ENCODE measurements at regions not wholly inside any gene's neighbourhood (a gene's known extent, or its start where the extent isn't known, plus 50 kb on each side); places are given as distances from the start of the nearest gene placed in this dataset.

DNA sequence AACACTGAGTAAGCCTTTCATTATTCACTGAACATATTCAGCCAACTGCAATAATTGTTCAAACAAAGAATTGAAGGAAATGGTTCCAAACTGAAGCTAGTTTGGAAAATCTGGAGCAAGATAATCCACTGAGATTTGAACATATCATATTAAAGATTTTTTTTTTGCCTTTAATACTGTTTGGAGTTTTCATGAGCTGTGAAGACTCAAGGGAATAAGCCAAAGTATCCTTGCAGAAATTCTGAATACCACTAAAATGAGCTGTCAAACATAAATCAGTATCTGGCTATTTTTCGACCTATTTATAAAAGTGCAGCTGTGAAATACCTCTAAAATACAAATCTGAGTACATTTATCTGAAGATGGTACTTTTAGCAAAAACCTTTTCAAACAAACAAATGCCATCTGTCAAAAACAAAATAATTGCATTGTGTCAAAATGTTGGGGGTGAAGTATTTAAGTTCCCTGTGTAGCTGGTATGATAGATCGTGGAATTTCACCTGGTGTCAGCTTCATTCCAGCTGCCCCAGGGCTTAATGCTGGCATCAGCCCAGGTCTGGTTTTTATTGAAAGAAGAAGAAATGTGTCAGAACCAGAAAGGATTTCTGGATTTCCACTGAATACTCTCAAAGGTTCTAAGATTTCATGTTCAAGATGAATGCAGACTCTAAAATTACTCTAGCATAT lies 149.0 kb upstream of the GRAMD2B start:
- no peak for DNase-seq
- intact Hi-C loops (cut with DNase I, micrococcal nuclease): no loop called here
- ATAC-seq: no peak

DNA sequence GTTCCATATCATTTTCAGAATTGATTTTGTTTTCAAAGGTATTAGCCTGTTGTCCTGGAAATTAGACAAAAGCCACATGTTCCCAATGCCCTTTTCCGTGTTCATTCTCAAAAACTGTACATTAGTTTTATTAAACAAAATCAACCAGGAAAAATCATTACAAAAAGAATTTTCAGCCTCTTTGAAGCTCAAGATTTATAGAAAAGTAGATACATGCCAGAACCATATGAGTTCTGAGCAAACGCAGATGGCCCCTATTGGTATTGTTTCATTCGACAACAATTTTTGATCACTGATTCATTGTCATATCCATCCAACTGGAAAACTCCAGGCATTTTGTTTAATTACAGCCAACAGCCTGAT lies 148.5 kb upstream of the GRAMD2B start:
- intact Hi-C loops (cut with DNase I, micrococcal nuclease): no loop called here
- TF ChIP-seq, protein P1, sequence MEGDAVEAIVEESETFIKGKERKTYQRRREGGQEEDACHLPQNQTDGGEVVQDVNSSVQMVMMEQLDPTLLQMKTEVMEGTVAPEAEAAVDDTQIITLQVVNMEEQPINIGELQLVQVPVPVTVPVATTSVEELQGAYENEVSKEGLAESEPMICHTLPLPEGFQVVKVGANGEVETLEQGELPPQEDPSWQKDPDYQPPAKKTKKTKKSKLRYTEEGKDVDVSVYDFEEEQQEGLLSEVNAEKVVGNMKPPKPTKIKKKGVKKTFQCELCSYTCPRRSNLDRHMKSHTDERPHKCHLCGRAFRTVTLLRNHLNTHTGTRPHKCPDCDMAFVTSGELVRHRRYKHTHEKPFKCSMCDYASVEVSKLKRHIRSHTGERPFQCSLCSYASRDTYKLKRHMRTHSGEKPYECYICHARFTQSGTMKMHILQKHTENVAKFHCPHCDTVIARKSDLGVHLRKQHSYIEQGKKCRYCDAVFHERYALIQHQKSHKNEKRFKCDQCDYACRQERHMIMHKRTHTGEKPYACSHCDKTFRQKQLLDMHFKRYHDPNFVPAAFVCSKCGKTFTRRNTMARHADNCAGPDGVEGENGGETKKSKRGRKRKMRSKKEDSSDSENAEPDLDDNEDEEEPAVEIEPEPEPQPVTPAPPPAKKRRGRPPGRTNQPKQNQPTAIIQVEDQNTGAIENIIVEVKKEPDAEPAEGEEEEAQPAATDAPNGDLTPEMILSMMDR (IDR thresholded peaks at IDR 0.05): no peak
- DNase-seq: no peak
- Histone ChIP-seq H3K4me1 (ENCODE audit: low read depth) (no peaks in the 10 kb centered on the region), H3K9me3 (no peaks in the 10 kb centered on the region), H3K36me3 (ENCODE audit: low read depth) (no peaks in the 10 kb centered on the region), H3K4me3 (no peak overlapping the region)
- no peak for ATAC-seq

More for the DNA sequence above, 149.0 kb upstream of the GRAMD2B start:
- no peaks in the 10 kb centered on the region for H3K4me1 ChIP-seq (ENCODE audit: low read depth)
- no peaks in the 10 kb centered on the region for H3K9me3 ChIP-seq
- TF ChIP-seq, protein P1 (IDR thresholded peaks at IDR 0.05): no peak
- no peak overlapping the region for H3K4me3 ChIP-seq
- no peaks in the 10 kb centered on the region for H3K36me3 ChIP-seq (ENCODE audit: low read depth)

DNA sequence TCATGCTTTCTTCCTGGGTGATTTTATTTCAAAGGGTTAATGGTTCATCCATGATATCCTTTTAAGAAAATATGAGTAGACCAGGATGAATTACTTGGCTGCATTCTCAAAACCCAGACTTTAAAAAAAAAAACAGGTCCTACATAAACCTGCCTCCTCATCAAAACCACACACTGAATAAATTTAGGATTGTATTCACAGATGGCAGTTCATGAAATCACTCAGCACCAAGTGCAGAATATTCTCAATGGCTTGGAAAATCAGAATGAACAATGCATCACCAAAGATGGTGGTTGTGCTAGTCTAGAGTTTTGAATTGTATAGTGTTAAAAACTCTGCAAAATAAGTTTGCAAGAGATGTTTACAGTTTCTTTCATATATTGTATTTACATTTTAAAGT lies 145.4 kb upstream of the GRAMD2B start:
- intact Hi-C loops (cut with DNase I, micrococcal nuclease): no loop called here
- no peak for DNase-seq
- TF ChIP-seq, protein P1 (IDR thresholded peaks at IDR 0.05): no peak
- Histone ChIP-seq H3K4me1 (ENCODE audit: low read depth) (no peaks in the 10 kb centered on the region), H3K36me3 (ENCODE audit: low read depth) (no peaks in the 10 kb centered on the region), H3K9me3 (no peaks in the 10 kb centered on the region), H3K4me3 (no peak overlapping the region)
- no peak for ATAC-seq

DNA sequence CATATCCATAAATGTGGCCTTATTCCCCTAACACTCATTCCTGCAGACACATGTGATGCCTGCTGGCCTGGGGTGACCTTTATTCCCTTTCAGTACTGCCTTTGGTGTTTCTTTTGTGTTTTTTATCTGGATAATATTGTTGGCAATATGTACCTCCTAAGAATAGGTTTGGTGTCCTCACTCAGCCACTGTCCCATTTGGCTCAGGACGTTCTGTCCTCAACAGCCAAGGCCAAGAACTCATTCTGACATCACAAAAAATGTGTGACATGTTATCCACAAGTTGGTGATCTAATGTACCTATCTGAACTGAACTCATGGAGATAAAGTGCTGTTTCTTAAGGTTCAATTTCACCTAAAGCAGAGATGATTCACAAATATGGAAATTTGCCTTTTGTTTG lies 142.9 kb upstream of the GRAMD2B start:
- DNase-seq: no peak
- intact Hi-C loops (cut with DNase I, micrococcal nuclease): no loop called here
- Histone ChIP-seq H3K4me3 (no peak overlapping the region), H3K4me1 (ENCODE audit: low read depth) (no peaks in the 10 kb centered on the region), H3K36me3 (ENCODE audit: low read depth) (no peaks in the 10 kb centered on the region), H3K9me3 (no peaks in the 10 kb centered on the region)
- ATAC-seq: no peak
- TF ChIP-seq, protein P1 (IDR thresholded peaks at IDR 0.05): no peak

DNA sequence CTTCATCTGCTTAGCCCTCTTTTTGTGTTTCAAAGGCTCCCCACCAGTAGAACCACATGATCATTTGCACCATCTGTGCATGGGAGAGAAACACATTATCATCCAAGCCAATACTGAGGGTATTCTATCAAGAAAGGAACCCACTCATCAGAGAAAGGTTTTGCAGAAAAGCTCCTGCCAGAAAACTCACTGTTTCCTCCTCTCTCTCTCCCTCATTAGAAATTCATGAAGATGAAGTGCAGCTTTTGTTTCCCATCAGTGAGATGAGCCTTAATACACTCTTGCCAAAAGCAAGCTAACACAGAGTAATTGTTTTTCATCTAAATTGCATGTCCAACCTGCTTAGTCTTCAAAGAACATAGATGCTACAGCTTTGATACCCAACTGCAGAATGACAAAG lies 142.4 kb upstream of the GRAMD2B start:
- intact Hi-C loops (cut with DNase I, micrococcal nuclease): no loop called here
- ATAC-seq (no peak), DNase-seq (no peak)
- TF ChIP-seq, protein P1 (IDR thresholded peaks at IDR 0.05): no peak
- H3K4me3 ChIP-seq: no peak overlapping the region
- no peaks in the 10 kb centered on the region for H3K36me3 ChIP-seq (ENCODE audit: low read depth)
- no peaks in the 10 kb centered on the region for H3K9me3 ChIP-seq
- no peaks in the 10 kb centered on the region for H3K4me1 ChIP-seq (ENCODE audit: low read depth)

All from mucosa of descending colon (tissue), 3 donors.